ENCODE measurements at regions not wholly inside any gene's neighbourhood (a gene's known extent, or its start where the extent isn't known, plus 50 kb on each side); places are given as distances from the start of the nearest gene placed in this dataset.

DNA sequence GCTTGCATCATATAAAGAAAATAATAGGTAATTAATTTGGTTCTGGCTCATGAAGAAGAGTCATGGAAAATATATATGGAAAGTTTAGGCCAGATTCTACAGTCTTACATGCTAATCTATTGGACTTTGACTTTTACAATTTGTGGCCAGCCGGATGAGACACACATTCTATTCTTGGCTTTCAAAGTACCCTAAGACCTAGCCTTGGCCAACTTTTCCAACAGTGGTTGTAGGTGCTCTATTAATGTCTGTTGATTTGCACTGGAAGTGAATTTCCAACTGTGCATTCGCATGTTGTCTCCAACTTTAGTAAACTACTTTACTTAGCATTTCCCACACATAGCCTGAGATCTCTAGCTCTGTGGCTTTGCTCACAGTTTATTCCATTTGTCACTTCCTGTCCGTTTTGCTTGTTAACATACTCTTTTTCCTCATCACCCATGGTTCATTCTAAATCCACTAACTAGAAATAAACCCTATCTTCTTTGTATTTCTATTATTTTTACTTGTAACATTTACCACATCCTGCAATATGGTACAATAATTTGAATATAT, 644.0 kb downstream of the PTPRC start:
- ChIA-PET SMC1A (ENCODE audit: uncharacterized antibody, unreplicated experiment) (interaction anchor here (1.0 to 2.2 kb wide), 6 partner anchors 9 to 505 kb away, joined by 3 to 10 read pairs (median 3); no protein-coding TSS in a partner anchor), CTCF (interaction anchor here (1.4 to 1.7 kb wide), 2 partner anchors 9 to 39 kb away, joined by 4 to 5 read pairs; no protein-coding TSS in a partner anchor), RAD21 (ENCODE audit: unreplicated experiment) (interaction anchor here (2.7 kb wide), 1 partner anchor 9 kb away, joined by 13 read pairs; no protein-coding TSS in a partner anchor), POLR2A (interaction anchor here (0.6 kb wide), 1 partner anchor 511 kb away, joined by 3 read pairs; no protein-coding TSS in a partner anchor)
- no peaks in the 10 kb centered on the region for H3K36me3 ChIP-seq (ENCODE audit: control insufficient read depth in 2 of 2, insufficient read depth in 2 of 2, low read length in 1 of 2)
- no peak overlapping the region for H3K4me2 ChIP-seq (ENCODE audit: control insufficient read depth, insufficient read depth)
- no peak for ATAC-seq
- H3K4me3 ChIP-seq = no peak overlapping the region
- no peaks in the 10 kb centered on the region for H3K27me3 ChIP-seq (replicated peaks in 1 of 2; ENCODE audit: control insufficient read depth in 2 of 2, insufficient read depth in 2 of 2, low read length in 1 of 2)
- no peaks in the 10 kb centered on the region for H3K4me1 ChIP-seq (ENCODE audit: control insufficient read depth, insufficient read depth, low read length)
- TF ChIP-seq RUNX3 (IDR thresholded peaks at IDR 0.05; ENCODE audit: low read length) = peak; percentile 16; the same call in 1 of the 2 replicates
- no peak for TF ChIP-seq SIX5 (IDR thresholded peaks at IDR 0.05; ENCODE audit: low read depth, low read length, severe bottlenecking)
- no peak for TF ChIP-seq NR2C1 (IDR thresholded peaks at IDR 0.05)
- no peak for TF ChIP-seq CHD2 (IDR thresholded peaks at IDR 0.05; ENCODE audit: borderline replicate concordance, low read depth, low read length)
- DNase-seq (ENCODE audit: low read depth, low spot score) = no peak
- in situ Hi-C loops (cut with MboI) (no loop called here), intact Hi-C loops (cut with micrococcal nuclease; ENCODE audit: unreplicated experiment) (loop anchor here (10.0 kb wide), 1 partner anchor 272 kb away; no protein-coding TSS in a partner anchor)
- no peaks in the 10 kb centered on the region for H4K20me1 ChIP-seq (ENCODE audit: control insufficient read depth, insufficient read depth)
- WGBS (ENCODE audit: insufficient coverage, insufficient replicate concordance, low lambda C conversion rate, missing lambda C conversion rate) = 0% methylated on average over 3 of the region's 3 CpGs
- H2AFZ ChIP-seq (ENCODE audit: control insufficient read depth, low read depth, low read length) = no peak overlapping the region
- no peak overlapping the region for H3K27ac ChIP-seq (ENCODE audit: control insufficient read depth, insufficient read depth)
- BruUV-seq (replicated peaks) = no TSS peak
- no peaks in the 10 kb centered on the region for H3K79me2 ChIP-seq (ENCODE audit: control insufficient read depth, insufficient read depth, low read length)
- H3K9ac ChIP-seq (ENCODE audit: control insufficient read depth, insufficient read depth, low read length) = no peak overlapping the region
- FAIRE-seq = no peak
- H3K9me3 ChIP-seq (replicated peaks; ENCODE audit: control insufficient read depth, insufficient read depth, low read length) = no peaks in the 10 kb centered on the region; the same call in 2 of the 3 replicates

DNA sequence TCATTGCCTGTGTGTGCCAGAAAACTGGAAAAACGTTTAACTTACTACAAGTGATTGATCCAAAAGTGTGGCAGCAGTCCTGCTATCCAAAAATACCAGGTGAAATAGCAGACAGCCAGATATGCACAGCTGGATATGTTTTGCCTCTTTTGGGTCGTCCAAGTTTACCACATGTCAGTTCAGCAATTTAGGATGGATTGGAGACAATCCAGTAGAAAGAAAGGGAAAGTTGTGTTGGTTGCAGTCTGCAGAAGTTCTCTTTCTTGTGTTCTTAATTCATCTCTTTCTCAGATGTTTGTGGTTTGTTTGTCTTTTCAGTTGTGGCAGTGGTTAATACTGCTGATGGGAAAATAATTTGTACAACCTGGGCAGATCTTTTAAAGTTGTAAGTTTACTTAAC, 645.0 kb downstream of the PTPRC start:
- in situ Hi-C loops (cut with MboI) = no loop called here
- no peaks in the 10 kb centered on the region for H3K79me2 ChIP-seq (ENCODE audit: control insufficient read depth, insufficient read depth, low read length)
- WGBS (ENCODE audit: insufficient coverage, insufficient replicate concordance, low lambda C conversion rate, missing lambda C conversion rate) = 2% methylated on average over 2 of the region's 2 CpGs
- no peak overlapping the region for H3K4me2 ChIP-seq (ENCODE audit: control insufficient read depth, insufficient read depth)
- H4K20me1 ChIP-seq (ENCODE audit: control insufficient read depth, insufficient read depth) = no peaks in the 10 kb centered on the region
- H3K4me1 ChIP-seq (ENCODE audit: control insufficient read depth, insufficient read depth, low read length) = no peaks in the 10 kb centered on the region
- no peak overlapping the region for H3K27ac ChIP-seq (ENCODE audit: control insufficient read depth, insufficient read depth)
- H2AFZ ChIP-seq (ENCODE audit: control insufficient read depth, low read depth, low read length) = no peak overlapping the region
- no peak for DNase-seq (ENCODE audit: low read depth, low spot score)
- H3K36me3 ChIP-seq (ENCODE audit: control insufficient read depth in 2 of 2, insufficient read depth in 2 of 2, low read length in 1 of 2) = no peaks in the 10 kb centered on the region
- intact Hi-C loops (cut with micrococcal nuclease; ENCODE audit: unreplicated experiment) = loop anchor here (10.0 kb wide), 1 partner anchor 271 kb away; no protein-coding TSS in a partner anchor
- no peak overlapping the region for H3K4me3 ChIP-seq
- POLR2A ChIA-PET = no interaction called here
- TF ChIP-seq, protein P1, sequence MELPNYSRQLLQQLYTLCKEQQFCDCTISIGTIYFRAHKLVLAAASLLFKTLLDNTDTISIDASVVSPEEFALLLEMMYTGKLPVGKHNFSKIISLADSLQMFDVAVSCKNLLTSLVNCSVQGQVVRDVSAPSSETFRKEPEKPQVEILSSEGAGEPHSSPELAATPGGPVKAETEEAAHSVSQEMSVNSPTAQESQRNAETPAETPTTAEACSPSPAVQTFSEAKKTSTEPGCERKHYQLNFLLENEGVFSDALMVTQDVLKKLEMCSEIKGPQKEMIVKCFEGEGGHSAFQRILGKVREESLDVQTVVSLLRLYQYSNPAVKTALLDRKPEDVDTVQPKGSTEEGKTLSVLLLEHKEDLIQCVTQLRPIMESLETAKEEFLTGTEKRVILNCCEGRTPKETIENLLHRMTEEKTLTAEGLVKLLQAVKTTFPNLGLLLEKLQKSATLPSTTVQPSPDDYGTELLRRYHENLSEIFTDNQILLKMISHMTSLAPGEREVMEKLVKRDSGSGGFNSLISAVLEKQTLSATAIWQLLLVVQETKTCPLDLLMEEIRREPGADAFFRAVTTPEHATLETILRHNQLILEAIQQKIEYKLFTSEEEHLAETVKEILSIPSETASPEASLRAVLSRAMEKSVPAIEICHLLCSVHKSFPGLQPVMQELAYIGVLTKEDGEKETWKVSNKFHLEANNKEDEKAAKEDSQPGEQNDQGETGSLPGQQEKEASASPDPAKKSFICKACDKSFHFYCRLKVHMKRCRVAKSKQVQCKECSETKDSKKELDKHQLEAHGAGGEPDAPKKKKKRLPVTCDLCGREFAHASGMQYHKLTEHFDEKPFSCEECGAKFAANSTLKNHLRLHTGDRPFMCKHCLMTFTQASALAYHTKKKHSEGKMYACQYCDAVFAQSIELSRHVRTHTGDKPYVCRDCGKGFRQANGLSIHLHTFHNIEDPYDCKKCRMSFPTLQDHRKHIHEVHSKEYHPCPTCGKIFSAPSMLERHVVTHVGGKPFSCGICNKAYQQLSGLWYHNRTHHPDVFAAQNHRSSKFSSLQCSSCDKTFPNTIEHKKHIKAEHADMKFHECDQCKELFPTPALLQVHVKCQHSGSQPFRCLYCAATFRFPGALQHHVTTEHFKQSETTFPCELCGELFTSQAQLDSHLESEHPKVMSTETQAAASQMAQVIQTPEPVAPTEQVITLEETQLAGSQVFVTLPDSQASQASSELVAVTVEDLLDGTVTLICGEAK (IDR thresholded peaks at IDR 0.05; ENCODE audit: borderline replicate concordance) = no peak
- TF ChIP-seq RUNX3 (IDR thresholded peaks at IDR 0.05; ENCODE audit: low read length) = peak; percentile 81
- ATAC-seq = 0 out of 3 replicates have a peak, but pooled peaks have one; percentile 11
- CTCF ChIA-PET = no interaction called here
- RAD21 ChIA-PET (ENCODE audit: unreplicated experiment) = interaction anchor here (2.7 kb wide), 1 partner anchor 10 kb away, joined by 13 read pairs; no protein-coding TSS in a partner anchor
- no peak for FAIRE-seq
- SMC1A ChIA-PET (ENCODE audit: uncharacterized antibody, unreplicated experiment) = interaction anchor here (0.8 to 2.2 kb wide), 4 partner anchors 10 to 394 kb away, joined by 3 to 7 read pairs (median 3); no protein-coding TSS in a partner anchor
- no TSS peak for BruUV-seq (replicated peaks)
- no peak overlapping the region for H3K9ac ChIP-seq (ENCODE audit: control insufficient read depth, insufficient read depth, low read length)
- H3K27me3 ChIP-seq (replicated peaks in 1 of 2; ENCODE audit: control insufficient read depth in 2 of 2, insufficient read depth in 2 of 2, low read length in 1 of 2) = no peaks in the 10 kb centered on the region
- H3K9me3 ChIP-seq (replicated peaks; ENCODE audit: control insufficient read depth, insufficient read depth, low read length) = no peaks in the 10 kb centered on the region; the same call in 2 of the 3 replicates
